GM19397 (cell line): ENCODE measurements at regions not wholly inside any gene's neighbourhood (a gene's known extent, or its start where the extent isn't known, plus 50 kb on each side); places are given as distances from the start of the nearest gene placed in this dataset.

Experiments used
- ATAC-seq: cut with Tn5 transposase; IDR thresholded peaks from one replicate; pipeline ENCODE4 v1.9.1; 2021; ENCODE audit warnings: mild to moderate bottlenecking, moderate library complexity; ENCODE audit not compliant: unreplicated experiment

DNA sequence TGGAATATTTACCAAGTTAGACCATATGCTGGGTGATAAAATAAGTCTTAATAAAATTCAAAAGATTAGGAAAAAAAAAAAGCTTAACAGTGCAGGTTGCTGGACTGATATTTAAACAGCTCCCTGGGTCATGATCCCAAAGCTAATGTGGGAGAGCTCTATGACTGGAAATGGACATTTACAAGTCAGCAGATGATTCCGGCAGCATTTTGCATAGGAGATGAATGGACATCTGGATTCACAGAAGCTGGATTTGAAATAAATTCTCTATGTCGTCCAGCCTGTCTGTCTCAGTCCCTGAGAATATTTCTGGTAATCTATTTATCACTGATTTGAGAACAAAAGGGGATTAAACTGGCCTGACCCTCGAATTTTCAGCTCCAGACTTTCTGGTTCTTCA lies 52.3 kb upstream of the KLHL25 start:
- ATAC-seq = no peak

DNA sequence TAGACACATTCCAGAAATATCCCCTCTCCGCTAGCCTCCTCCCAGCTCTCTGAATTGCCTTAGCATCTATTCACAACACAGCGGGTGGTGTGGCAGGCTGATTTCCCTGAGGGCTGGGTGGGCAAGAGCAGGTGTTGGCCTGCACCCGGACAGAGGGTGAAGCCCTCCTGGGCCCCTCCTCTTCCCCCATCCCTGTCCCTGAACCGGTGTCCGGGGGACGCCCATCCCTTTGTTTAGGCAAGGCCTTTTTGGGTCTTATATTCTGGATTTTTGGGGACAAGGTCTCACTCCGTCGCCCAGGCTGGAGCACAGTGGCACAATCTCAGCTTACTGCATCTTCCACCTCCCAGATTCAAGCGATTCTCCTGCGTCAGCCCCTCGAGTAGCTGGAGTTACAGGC lies 55.2 kb upstream of the KLHL25 start:
- no peak for ATAC-seq

DNA sequence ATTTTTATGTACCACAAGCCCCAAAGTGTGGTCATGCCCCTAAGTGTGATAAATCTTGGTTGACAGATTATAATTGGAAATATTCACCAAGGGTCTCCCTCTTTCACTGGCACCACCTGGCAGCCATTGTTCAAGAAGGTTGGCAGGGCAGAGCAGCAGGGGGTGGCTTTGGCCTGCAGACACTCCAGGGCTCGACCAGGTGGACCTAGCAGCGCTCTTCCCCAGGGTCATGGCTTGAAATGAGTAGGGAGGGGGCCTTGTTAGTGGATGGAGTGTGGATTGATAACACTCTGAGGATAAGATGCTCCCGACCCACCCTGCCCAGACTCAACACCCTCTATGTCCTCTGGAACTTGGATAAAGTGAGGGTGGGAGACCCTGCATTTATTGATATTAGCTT lies 58.2 kb upstream of the KLHL25 start:
- no peak for ATAC-seq

DNA sequence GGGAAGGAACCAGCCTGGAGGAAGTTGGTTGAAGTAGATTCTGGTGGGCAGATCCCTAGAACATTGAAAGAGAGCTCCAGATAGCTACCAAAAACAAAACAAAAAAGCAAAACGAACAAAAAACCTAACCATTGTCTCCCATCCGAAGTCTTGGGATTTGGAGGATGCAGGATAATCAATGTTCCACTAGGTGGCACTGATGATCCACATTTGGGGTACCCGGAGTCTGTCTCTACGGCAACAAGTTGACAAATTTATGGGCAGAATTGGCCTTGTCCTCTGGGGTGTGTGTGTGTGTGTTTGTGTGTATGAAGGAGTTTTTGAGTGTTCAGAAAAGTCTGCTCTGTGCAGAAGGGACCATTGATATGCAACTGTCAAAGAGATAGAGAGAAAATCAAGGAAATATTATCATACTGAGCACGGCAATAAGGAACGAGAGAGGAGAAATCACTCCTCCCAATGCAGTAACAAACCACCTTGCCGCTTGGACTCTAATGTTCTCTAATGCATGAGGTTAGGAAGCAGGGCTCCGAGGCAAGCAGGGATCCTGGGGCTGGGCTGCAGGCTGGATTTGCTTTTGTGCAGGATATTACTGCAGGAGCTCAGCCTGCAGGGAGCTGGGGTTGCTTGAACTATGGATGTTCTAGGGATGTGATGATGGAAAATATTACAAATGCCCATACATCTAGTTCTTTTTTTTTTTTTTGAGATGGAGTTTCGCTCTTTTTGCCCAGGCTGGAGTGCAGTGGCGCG lies 59.8 kb upstream of the KLHL25 start:
- no peak for ATAC-seq

DNA sequence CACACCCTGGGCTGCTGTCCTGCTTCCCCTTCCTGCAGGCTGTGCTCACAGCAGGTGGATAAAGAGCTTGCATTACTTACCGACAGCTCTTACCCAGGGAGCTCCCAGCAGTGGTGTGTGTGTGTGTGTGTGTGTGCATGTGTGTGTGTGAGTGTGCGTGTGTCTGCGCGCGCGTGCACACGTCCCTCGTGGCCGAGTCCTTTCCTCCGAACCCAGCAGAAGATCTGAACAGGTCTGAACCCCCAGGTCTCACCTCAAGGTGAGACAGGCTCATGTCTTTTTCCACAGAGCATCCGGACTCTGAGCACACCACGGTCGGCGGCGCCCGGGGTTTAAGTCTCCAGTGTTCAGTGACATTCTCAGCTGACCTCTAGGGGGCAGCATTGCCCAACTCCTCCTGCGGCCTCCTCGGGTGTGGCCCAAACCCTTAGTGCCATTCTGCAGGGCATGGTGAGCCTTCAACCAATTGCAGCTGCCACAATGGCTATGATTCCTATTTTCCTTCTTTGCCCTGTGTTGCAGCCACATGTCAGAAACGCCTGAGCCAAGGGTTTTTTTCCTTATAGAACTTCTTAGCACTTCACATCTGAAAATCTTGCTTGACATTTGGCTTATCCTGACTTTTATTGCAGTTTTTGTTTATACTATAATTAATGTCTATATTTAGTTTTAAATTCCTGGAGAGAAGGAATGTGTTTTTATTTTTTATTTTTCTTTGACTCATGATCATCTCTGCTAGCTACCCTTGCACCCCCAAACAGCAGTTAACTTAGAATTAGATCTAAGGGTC lies 64.1 kb upstream of the KLHL25 start:
- peak; percentile 93 for ATAC-seq

DNA sequence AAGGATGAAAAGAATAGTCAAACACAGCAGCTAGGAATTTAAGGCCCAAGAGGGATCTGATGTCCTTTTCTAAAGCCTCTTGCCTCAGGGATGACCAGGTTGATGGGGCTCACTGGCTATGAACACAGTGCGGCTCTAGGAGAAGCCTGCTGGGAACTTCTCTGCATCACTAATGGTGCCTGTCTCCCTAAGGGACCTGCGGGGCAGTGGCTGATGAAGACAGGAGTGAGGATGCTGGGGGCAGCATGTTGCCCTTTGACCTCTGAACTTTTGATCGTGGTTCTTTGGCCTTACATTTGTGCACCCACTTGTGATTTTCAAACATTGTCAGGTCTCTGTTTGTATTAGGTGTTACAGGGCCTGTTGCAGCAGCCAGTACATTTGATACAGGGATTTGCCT lies 64.9 kb upstream of the KLHL25 start:
- ATAC-seq = no peak

DNA sequence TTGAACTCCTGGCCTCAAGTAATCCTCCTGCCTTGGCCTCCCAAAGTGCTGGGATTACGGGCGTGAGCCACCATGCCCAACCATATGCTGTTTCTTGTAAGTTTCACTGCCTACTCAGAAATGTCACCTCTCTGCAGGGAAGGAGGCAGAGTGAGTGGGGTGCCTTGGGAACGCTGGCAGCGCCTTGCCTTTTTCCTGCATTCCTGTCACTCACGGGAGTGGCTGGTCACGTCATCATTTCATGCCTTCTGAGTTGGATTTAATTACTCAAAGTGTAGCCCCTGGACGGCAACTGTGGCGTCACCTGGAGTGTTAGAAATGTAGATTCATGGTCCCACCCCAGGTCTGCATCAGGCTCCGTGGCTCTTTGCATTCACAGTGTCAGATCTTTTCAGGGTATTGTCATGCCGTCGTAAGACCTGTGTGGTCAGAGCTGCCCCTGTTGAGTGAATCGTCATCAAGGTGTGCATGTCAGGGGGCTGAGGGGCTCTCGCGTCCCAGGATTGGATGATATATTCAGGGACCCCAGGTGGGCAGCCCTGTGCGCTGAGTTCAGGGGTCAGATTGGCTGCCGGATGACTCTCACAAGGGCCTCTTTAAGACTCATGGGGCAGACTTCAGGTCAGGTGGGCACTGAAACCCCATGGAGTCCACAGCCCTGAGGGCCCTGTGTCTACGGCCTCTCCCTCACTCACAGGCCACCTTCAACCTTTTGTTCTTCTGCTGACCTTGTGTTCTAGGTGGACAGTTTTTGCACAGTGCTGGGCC lies 65.9 kb upstream of the KLHL25 start:
- ATAC-seq = no peak

DNA sequence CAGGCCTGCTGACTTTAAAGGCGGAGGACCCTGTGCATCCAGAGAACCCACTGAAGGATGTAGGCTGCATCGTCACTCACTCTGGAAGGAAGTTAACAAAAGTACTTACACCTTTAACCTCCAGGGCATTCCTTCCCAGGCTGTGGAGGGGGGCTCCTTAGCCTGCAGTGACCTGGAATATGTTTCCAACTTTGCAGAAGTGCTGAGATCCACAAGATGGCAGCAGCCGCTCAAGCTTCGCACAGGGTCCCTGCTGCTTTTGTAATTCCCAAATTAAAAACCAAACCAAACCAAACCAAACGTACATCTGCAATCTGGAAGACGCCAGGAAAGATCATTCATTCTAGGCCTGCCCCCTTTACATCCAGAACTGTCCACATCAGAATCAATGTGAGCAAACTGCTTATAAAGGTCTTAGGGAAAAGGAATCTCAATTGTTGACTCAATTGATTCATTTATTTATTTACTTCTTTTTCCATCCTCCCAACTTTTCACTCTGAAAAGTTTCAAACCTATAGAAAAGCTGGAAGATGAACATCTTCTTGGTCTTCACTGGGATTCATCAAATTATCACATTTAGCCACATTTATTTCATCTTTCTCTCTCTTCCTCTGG lies 70.5 kb upstream of the KLHL25 start:
- ATAC-seq = no peak

DNA sequence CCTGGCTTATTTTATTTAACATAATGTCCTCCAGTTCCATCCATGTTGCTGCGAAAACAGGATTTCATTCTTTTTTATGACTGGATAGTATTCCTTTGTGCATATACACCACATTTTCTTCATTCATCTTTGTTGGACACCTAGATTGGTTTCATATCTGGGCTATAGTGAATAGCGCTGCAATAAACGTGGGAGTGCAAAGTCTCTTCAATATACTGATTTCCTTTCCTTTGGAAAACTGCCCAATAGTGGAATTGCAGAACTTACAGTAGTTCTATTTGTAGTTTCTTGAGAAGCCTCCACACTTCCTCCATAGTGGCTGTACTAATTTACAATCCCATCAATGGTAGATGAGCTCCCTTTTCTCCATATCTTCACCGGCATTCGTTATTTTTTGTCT lies 72.5 kb upstream of the KLHL25 start:
- no peak for ATAC-seq

DNA sequence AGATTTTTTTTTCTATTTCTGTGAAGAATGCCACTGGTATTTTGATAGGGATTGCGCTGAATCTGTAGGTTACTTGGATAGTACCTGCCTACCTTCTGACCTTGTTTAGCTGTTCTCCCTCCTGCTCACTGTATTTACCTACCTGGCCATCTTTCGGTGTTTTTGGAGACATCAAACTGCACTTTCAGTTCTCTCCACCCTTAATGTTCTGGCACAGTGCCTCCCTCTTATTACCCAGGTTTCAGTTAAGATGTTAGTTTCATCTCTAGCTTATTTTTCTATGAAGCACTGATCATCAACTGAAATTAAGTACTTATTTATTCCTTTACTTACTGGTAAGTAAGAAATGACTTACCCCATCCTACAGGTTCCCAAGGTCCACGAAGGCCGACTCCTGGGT lies 74.4 kb upstream of the KLHL25 start:
- ATAC-seq = no peak

DNA sequence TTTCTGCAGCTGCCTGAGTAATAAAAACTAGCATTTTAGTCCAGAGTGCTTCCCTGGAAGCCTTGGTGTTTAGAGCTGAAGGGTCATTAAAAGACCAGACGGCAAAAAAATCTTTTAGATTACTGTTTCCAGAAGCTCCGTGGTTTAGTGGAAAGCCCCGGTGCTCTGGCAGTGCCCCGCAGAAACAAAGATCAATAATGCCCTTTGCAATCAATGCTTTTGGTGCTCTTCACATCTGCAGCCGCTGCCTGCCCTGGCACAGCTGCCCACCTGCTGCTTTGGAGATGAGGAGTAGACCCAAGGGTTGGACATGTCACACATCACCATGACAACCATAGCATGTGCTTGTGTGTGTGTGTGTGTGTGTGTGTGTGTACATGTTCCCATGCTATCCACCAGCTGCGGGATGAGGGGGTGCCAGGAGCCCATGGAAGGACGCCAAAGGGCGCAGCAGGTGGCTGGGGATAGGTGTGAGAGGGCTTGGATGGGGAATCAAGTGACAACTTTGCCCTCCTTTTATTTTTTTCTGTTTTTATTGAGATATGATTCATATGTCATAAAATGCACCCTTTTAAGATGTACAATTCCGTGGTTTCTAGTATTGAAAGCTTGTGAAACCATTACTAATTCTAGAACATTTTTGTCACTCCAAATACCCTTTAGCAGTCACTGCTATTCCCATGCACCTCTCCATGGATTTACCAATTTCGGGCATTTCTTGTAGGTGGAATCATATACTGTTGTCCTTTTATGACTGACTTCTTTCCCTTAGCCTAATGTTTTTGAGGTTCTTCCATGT lies 75.7 kb upstream of the KLHL25 start:
- no peak for ATAC-seq

DNA sequence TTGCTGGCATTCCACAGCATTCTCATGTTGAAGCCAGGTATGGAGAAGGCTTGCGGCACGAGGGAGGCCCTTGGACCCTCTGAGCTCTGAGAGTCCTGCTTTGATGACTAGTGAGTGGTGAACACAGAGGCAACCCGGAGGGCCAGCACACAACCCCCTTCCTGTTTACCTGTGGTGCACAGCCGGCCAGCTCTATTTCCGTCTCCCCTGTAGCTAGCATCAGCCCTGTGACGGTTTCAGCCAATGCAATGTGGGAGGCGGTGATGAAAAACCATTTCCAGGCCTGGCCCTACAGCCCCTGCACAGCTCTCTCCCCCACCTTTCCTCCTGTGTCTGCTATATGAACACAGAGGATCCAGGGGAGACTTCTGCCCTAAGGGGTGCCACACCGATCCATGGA lies 76.8 kb upstream of the KLHL25 start:
- ATAC-seq = no peak

DNA sequence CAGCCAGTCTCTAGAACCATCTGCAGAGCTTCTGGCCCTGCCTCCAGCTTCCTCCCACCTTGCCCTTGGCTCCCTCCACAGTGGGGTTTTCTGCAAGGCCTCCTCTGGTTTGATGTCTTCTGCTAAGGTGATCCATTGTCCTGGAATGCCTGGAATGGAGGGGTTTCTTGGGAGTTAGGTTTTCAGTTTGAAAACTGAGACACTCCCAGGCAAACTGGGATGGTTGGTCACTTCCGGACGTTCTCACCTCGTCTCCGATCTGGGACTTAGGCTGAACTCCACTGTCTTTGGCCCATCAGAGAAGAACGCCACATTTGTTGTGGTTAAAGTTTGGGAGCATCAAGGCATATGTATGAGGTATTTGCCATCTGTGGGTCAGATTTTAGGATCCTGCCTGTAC lies 77.4 kb upstream of the KLHL25 start:
- no peak for ATAC-seq

DNA sequence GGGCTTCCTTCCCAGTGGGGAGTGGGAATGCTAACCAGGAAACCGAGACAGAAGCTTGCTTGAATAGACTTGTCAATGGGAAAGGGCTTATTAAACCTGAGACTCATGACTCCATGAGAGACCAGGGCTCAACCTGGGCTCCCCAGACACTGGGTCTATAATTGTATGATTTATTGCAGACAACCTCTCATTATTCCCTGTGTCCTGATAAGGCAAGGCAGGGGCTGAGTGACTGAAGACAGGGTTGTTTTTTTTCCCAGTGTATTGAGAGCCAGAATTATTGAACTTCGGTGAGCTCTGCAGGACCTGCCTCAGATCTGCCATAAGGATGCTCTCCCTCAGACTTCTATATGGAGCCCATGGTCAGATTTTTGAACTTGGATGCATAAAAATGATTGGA lies 79.5 kb upstream of the KLHL25 start:
- ATAC-seq = no peak

DNA sequence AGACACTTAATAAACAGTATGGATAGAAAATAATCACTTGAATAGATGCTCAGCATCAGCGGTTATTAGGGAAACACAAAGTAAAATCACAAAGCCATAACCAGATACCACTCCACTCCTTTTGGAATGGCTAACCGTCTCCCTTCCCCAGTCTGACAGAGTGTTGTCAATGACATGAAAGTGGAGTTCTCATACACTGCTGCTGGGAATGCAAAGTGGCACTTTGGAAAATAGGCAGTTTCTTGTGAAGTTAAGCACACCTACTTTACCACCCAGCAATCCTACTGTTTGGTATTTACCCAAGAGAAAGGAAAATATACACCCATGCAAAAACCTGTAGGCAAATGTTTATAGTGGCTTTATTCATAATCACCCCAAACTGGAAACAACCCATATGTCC lies 81.0 kb upstream of the KLHL25 start:
- no peak for ATAC-seq

DNA sequence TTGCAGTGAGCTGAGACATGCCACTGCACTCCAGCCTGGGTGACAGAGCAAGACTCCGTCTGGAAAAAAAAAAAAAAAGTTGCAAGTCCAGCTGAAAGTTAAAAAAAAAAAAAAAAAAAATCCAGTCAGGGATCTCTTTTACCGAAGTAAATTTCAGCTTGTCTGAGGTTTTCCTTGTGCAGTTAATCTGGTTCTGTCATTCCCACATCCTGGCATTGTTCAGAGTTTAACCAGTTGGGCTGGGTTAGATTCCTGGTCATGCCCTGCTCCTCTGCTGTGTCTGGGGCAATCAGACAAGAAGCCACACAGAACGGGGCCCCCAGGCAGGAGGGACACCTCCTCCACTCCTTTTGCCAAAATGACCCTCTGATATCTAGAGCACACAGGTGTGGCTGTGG lies 84.1 kb upstream of the KLHL25 start:
- ATAC-seq = no peak

DNA sequence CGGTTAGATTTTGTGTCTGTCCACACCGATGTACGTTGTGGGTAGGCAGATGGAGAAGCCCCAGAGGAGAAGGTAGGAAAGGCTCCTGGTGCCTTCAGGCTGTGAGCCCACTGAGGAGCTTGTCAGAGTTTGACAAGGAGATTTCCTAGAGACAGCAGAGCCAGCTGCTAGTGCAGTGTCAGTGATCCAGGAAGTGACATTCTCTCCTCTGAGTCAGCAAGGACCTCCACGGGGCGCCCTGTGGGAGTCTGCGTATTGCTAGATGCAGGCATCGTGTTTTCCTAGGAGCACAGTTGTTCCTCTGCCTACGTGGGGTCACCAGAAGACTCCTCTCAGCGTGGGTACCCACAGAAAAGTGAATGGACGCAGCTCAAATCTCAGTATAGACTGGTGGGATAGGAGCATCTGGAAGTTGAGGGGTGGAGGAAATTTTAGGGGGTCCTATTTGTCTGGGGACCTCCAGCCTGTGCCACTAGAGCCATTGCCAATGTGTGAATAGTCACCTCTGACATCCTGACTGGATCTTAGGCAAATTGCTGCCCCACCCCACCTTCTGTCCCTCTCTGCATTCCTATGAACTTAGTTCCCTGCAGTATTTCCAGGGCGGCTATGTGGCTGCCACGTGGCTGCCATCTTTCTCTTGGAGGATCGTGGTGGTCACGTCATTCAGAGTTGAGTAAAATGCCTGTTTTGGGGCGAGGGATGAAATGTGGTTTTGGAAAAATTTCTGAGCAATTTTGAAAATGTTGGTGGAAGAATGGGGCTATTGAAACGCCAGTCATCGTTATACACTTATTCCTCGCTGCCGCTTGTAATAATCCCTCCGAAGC lies 84.8 kb upstream of the KLHL25 start:
- no peak for ATAC-seq

DNA sequence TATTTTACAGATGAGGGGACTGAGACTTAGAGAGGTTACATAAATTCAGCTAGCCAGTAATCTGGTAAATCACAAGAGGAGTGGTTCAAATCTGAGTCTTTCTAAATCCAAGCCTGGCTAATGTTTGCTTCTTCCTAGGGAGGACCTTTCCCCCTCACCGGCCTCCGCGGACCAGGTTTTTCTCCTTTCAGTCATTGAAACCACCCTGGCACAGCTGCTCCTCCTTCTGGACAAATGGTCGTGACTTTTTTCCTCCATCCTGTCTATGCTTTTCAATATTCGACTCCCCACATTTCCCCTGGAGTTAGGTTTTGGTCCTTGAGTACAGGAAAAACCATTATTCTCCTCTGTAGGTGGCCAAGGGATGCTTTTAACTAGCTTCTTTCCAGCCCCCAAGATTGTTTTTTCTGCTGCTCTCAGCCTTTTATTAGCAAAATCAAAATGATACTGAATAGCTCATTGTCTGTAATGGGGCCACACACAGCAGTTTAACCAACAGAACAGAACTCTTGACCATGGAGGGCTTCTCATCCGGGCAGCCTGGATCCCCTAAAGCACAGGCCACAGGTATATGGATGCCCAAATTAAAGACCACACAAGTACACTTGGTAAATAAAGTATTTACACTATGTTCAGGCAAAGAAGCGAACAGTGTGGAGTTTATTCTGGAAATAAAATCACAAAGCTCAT lies 85.9 kb upstream of the KLHL25 start:
- ATAC-seq = no peak

DNA sequence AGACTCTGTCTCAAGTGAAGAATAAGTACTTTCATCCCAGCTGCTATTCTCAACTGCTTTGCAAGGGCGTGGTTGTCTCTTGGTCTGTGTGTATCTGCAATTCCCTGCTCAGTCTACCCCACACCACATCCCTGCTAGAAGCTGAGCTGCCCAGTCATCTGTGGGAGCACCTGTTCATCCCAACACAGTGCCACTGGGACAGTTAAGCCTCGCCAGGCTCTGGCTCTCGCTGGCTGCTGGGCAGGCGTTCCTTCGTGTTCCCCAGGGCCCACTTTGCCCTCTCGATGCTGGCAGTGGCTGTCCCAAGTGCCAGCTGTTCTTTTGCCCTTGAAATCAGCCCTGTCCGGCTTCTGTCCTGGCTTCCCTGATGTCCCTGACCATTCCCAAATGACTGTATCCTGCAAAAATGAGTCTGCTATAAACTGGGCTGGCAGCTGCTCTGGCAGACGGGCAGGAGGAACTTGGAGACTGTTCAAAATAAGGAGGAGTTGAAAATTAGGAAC lies 91.6 kb upstream of the KLHL25 start:
- ATAC-seq = no peak
